H1 (cell line): ENCODE measurements at regions not wholly inside any gene's neighbourhood (a gene's known extent, or its start where the extent isn't known, plus 50 kb on each side); places are given as distances from the start of the nearest gene placed in this dataset.

Experiments used
- BCL11A ChIP-seq, 2 experiments: IDR thresholded peaks; one replicate each; pipeline ENCODE4 v1.6.1; 2011; ENCODE audit warnings: low read depth in 2 of 2, low read length in 2 of 2, mild to moderate bottlenecking in 2 of 2
- CHD7 ChIP-seq: fragments of 300-600 bp; sonication (generic); IDR thresholded peaks from 2 replicates; pipeline ENCODE4 v1.7.1; 2012; ENCODE audit warnings: low read length, moderate library complexity, mild to moderate bottlenecking, inconsistent platforms; ENCODE audit not compliant: insufficient replicate concordance
- EP300 ChIP-seq, 2 experiments: IDR thresholded peaks; 1 replicate in 1 of 2; 2 replicates in 1 of 2; pipeline ENCODE4 v1.6.1; 2011 to 2012; ENCODE audit warnings: low read depth in 2 of 2, low read length in 2 of 2, mild to moderate bottlenecking in 2 of 2, borderline replicate concordance in 1 of 2, inconsistent platforms in 1 of 2, moderate library complexity in 1 of 2

GRCh38 chr2:41644936-41645335 lies 402.9 kb upstream of the PKDCC start (continued):
- TF ChIP-seq CHD7, result no peak
- TF ChIP-seq EP300 (IDR thresholded peaks at IDR 0.05; ENCODE audit: borderline replicate concordance in 1 of 2, low read depth in 2 of 2, low read length in 2 of 2), result no peak
- no peak for TF ChIP-seq BCL11A (IDR thresholded peaks at IDR 0.05; ENCODE audit: low read depth in 2 of 2, low read length in 2 of 2)
